Aorta (tissue), 5 donors: ENCODE measurements at regions not wholly inside any gene's neighbourhood (a gene's known extent, or its start where the extent isn't known, plus 50 kb on each side); places are given as distances from the start of the nearest gene placed in this dataset.

ENCODE experiments used
- ATAC-seq: fragments of 200-7000 bp; cut with Tn5 transposase; one replicate; pipeline ENCODE4 v1.9.1; 2022; ENCODE audit warnings: moderate library complexity; ENCODE audit not compliant: low FRiP score
- DNase-seq, 2 donors: peaks; one replicate each; pipeline ENCODE4 v3.0.0-alpha.2; 2020
- H3K27ac ChIP-seq, 2 donors: one replicate each; pipeline ENCODE4 v1.5.1; 2013; ENCODE audit warnings: low read length in 2 of 2, mild to moderate bottlenecking in 2 of 2, moderate library complexity in 2 of 2, control low read depth in 1 of 2, inconsistent platforms in 1 of 2, low read depth in 1 of 2
- H3K27me3 ChIP-seq, 2 donors: one replicate each; pipeline ENCODE4 v1.6.1; 2013; ENCODE audit warnings: control low read depth in 1 of 2, low read length in 1 of 2, mild to moderate bottlenecking in 1 of 2, moderate library complexity in 1 of 2; ENCODE audit not compliant: insufficient read depth in 2 of 2, control insufficient read depth in 1 of 2
- H3K36me3 ChIP-seq, 2 donors: one replicate each; pipeline ENCODE4 v1.6.1; 2013; ENCODE audit warnings: control low read depth in 1 of 2, low read length in 1 of 2, mild to moderate bottlenecking in 1 of 2; ENCODE audit not compliant: insufficient read depth in 2 of 2, control insufficient read depth in 1 of 2
- H3K4me1 ChIP-seq, 2 donors: one replicate each; pipeline ENCODE4 v1.6.1; 2013; ENCODE audit warnings: low read length in 2 of 2, control low read depth in 1 of 2, mild to moderate bottlenecking in 1 of 2, moderate library complexity in 1 of 2; ENCODE audit not compliant: insufficient read depth in 2 of 2, control insufficient read depth in 1 of 2
- H3K4me3 ChIP-seq, 2 donors: one replicate each; pipeline ENCODE4 v1.5.1; 2013; ENCODE audit warnings: low read length in 2 of 2, control low read depth in 1 of 2, mild to moderate bottlenecking in 1 of 2
- H3K9me3 ChIP-seq: one replicate; pipeline ENCODE4 v1.6.1; 2013; ENCODE audit warnings: mild to moderate bottlenecking, low read length; ENCODE audit not compliant: control insufficient read depth
- WGBS, 2 donors: extraction: QIAGEN DNeasy Blood & Tissue Kit; methylation state at CpG; one replicate each; pipeline ENCODE4 v1.1.7; 2013; 5-methylcytosine and 5-hydroxymethylcytosine counted together
- intact Hi-C, 2 donors: fragments of 100-400 bp; cut with DNase I; formaldehyde crosslinking; loops; one replicate each; pipeline versions ENCODE4 v1.14.2 to v1.15.0; 2022
- donor health status: healthy with polysubstance abuse.
- donor health status: Bipolar disorder and iron deficiency.
- donor health status: DM: no; HTN: no; CAD: no.
- donor health status: DM: no; HTN: no; CAD: no.
- donor health status: DM: yes; HTN: yes; CAD: no.

- intact Hi-C loops = loop anchor here in 1 of 2 donors (10.0 kb wide), 2 partner anchors 57 to 147 kb away; partner anchors contain the start of gene CPEB2
- no peaks in the 10 kb centered on the region for H3K36me3 ChIP-seq
- no peak overlapping the region for H3K4me3 ChIP-seq
- DNase-seq = no peak
- H3K27me3 ChIP-seq = no peaks in the 10 kb centered on the region
- peaks cover 2 to 3% of the 10 kb centered on the region in 2 donors for H3K4me1 ChIP-seq
- 95 to 96% methylated on average over 3 of the region's 3 CpGs for WGBS, 2 donors
- H3K9me3 ChIP-seq = peaks cover 2% of the 10 kb centered on the region
- no peak for ATAC-seq
- no peak overlapping the region for H3K27ac ChIP-seq
Observed at GRCh38 chr4:14857981-14858380, 144.3 kb upstream of the CPEB2 start.

- Histone ChIP-seq H3K4me1 (no peaks in the 10 kb centered on the region), H3K4me3 (no peak overlapping the region), H3K27me3 (no peaks in the 10 kb centered on the region), H3K9me3 (no peaks in the 10 kb centered on the region), H3K27ac (no peak overlapping the region), H3K36me3 (no peaks in the 10 kb centered on the region)
- 11 to 21% methylated on average over 32 to 33 of the region's 33 CpGs for WGBS, 2 donors
- intact Hi-C loops = no loop called here
- ATAC-seq = peak; percentile 30
- peak; percentile 48 to 79 for DNase-seq
Observed at GRCh38 chr4:14862891-14863290, 139.4 kb upstream of the CPEB2 start.

- Histone ChIP-seq H3K9me3 (no peaks in the 10 kb centered on the region), H3K4me1 (no peaks in the 10 kb centered on the region), H3K27ac (no peak overlapping the region), H3K27me3 (no peaks in the 10 kb centered on the region), H3K4me3 (no peak overlapping the region), H3K36me3 (no peaks in the 10 kb centered on the region)
- WGBS, 2 donors = 74 to 84% methylated on average over 16 of the region's 16 CpGs
- intact Hi-C loops = no loop called here
- ATAC-seq = no peak
- DNase-seq = no peak
Observed at GRCh38 chr4:14863418-14864364, 138.6 kb upstream of the CPEB2 start.

- ATAC-seq (peak; percentile 38), DNase-seq (no peak)
- H3K36me3 ChIP-seq = no peaks in the 10 kb centered on the region
- intact Hi-C loops = no loop called here
- WGBS, 2 donors = 37 to 52% methylated on average over 3 of the region's 3 CpGs
- H3K4me1 ChIP-seq = no peaks in the 10 kb centered on the region
- H3K27me3 ChIP-seq = no peaks in the 10 kb centered on the region
- H3K4me3 ChIP-seq = no peak overlapping the region
- H3K27ac ChIP-seq = no peak overlapping the region
- H3K9me3 ChIP-seq = no peaks in the 10 kb centered on the region
Observed at GRCh38 chr4:14864365-14865030, 137.8 kb upstream of the CPEB2 start.

GRCh38 chr4:14865031-14865366 is 137.3 kb upstream of the CPEB2 start:
- Histone ChIP-seq H3K4me1 (no peaks in the 10 kb centered on the region), H3K9me3 (no peaks in the 10 kb centered on the region), H3K27ac (no peak overlapping the region), H3K27me3 (no peaks in the 10 kb centered on the region), H3K4me3 (no peak overlapping the region), H3K36me3 (no peaks in the 10 kb centered on the region)
- no peak for DNase-seq
- WGBS, 2 donors = 82 to 96% methylated on average over 5 of the region's 5 CpGs
- ATAC-seq = no peak
- intact Hi-C loops = no loop called here

- Histone ChIP-seq H3K4me3 (no peak overlapping the region), H3K4me1 (no peaks in the 10 kb centered on the region), H3K27ac (no peak overlapping the region), H3K27me3 (no peaks in the 10 kb centered on the region), H3K9me3 (no peaks in the 10 kb centered on the region), H3K36me3 (no peaks in the 10 kb centered on the region)
- intact Hi-C loops = no loop called here
- ATAC-seq = no peak
- no peak for DNase-seq
Observed at GRCh38 chr4:14865804-14866203, 136.5 kb upstream of the CPEB2 start.

- WGBS, 2 donors = 85 to 86% methylated on average over 7 of the region's 7 CpGs
- H3K4me1 ChIP-seq = no peaks in the 10 kb centered on the region
- no peak for ATAC-seq
Observed at GRCh38 chr4:14867847-14868246, 134.4 kb upstream of the CPEB2 start.

GRCh38 chr4:14868426-14869395 is 133.6 kb upstream of the CPEB2 start:
- H3K9me3 ChIP-seq = no peaks in the 10 kb centered on the region
- no peak overlapping the region for H3K27ac ChIP-seq
- ATAC-seq (no peak), DNase-seq (no peak)
- no peaks in the 10 kb centered on the region for H3K36me3 ChIP-seq
- no peak overlapping the region for H3K4me3 ChIP-seq
- H3K4me1 ChIP-seq = no peaks in the 10 kb centered on the region
- intact Hi-C loops = no loop called here
- 75 to 86% methylated on average over 4 of the region's 4 CpGs for WGBS, 2 donors
- no peaks in the 10 kb centered on the region for H3K27me3 ChIP-seq

More at GRCh38 chr4:14867847-14868246, 134.4 kb upstream of the CPEB2 start:
- no peak for DNase-seq
- no peaks in the 10 kb centered on the region for H3K36me3 ChIP-seq
- H3K9me3 ChIP-seq = no peaks in the 10 kb centered on the region
- no peak overlapping the region for H3K4me3 ChIP-seq
- no peak overlapping the region for H3K27ac ChIP-seq
- H3K27me3 ChIP-seq = no peaks in the 10 kb centered on the region
- intact Hi-C loops = no loop called here
